OCI-LY7 (cell line): ENCODE measurements at regions not wholly inside any gene's neighbourhood (a gene's known extent, or its start where the extent isn't known, plus 50 kb on each side); places are given as distances from the start of the nearest gene placed in this dataset.

Experiments used
- BruUV-seq: library from RNA; stranded (reverse); fragments of 400-500 nt; replicated peaks from 2 replicates; lab custom pipeline; 2021; lab: Mats Ljungman, UMichigan
- CTCF ChIA-PET: fragments of 300-600 bp; sonication (Branson Sonifier 250); formaldehyde crosslinking; loops from one replicate; lab custom pipeline; 2022; ENCODE audit warnings: antibody characterized with exemption; ENCODE audit not compliant: unreplicated experiment; lab: Charles Lee
- POLR2A ChIA-PET: fragments of 300-600 bp; sonication (Branson Sonifier 250); formaldehyde crosslinking; loops from one replicate; lab custom pipeline; 2022; ENCODE audit warnings: antibody characterized with exemption; lab: Charles Lee
- DNase-seq: peaks from one replicate; pipeline ENCODE4 v3.0.0-alpha.2; 2015; ENCODE audit warnings: low spot score
- H2AFZ ChIP-seq: fragments of 200-600 bp; sonication (generic), shearing (Covaris generic); 2 replicates; pipeline ENCODE4 v1.6.1; 2014; ENCODE audit warnings: mild to moderate bottlenecking, antibody characterized with exemption, low read length, moderate library complexity
- H3K27ac ChIP-seq: fragments of 200-600 bp; sonication (generic); 2 replicates; pipeline ENCODE4 v1.5.1; 2014; ENCODE audit warnings: mixed run types, low read depth, mild to moderate bottlenecking, moderate library complexity, low read length, inconsistent platforms; ENCODE audit not compliant: poor library complexity, severe bottlenecking
- H3K36me3 ChIP-seq: fragments of 200-600 bp; sonication (generic); 2 replicates; pipeline ENCODE4 v1.6.1; 2014; ENCODE audit warnings: mild to moderate bottlenecking, antibody characterized with exemption, low read length, moderate library complexity, mixed read lengths; ENCODE audit not compliant: insufficient read depth
- H3K4me1 ChIP-seq: fragments of 200-600 bp; sonication (generic); 2 replicates; pipeline ENCODE4 v1.5.1; 2014; ENCODE audit warnings: mild to moderate bottlenecking, low read length; ENCODE audit not compliant: insufficient read depth, poor library complexity, severe bottlenecking
- H3K4me2 ChIP-seq: fragments of 200-600 bp; sonication (generic); 2 replicates; pipeline ENCODE4 v1.6.1; 2014; ENCODE audit warnings: mild to moderate bottlenecking, low read length
- H3K4me3 ChIP-seq: fragments of 200-600 bp; sonication (generic); 2 replicates; pipeline ENCODE4 v1.5.1; 2014; ENCODE audit warnings: mild to moderate bottlenecking, low read depth, low read length; ENCODE audit not compliant: poor library complexity, severe bottlenecking
- H3K79me2 ChIP-seq: fragments of 200-600 bp; sonication (generic); 2 replicates; pipeline ENCODE4 v1.6.1; 2016; ENCODE audit warnings: low read depth, mild to moderate bottlenecking, low read length, moderate library complexity, mixed read lengths; ENCODE audit not compliant: insufficient read depth
- H3K9me2 ChIP-seq: fragments of 200-600 bp; sonication (generic); 2 replicates; pipeline ENCODE4 v1.6.1; 2016; ENCODE audit warnings: mild to moderate bottlenecking, low read length, mixed read lengths; ENCODE audit not compliant: insufficient read depth
- H3K9me3 ChIP-seq: fragments of 200-600 bp; sonication (generic); 2 replicates; pipeline ENCODE4 v1.6.1; 2014; ENCODE audit warnings: mild to moderate bottlenecking, mixed run types, low read length, mixed read lengths
- H4K20me1 ChIP-seq: fragments of 200-600 bp; sonication (generic); 2 replicates; pipeline ENCODE4 v1.6.1; 2014; ENCODE audit warnings: mild to moderate bottlenecking, antibody characterized with exemption, low read length, moderate library complexity, mixed read lengths; ENCODE audit not compliant: insufficient read depth
- EZH2phosphoT487 ChIP-seq: fragments of 200-600 bp; sonication (generic); IDR thresholded peaks from 2 replicates; pipeline ENCODE4 v1.6.1; 2018; ENCODE audit warnings: low read depth, borderline replicate concordance, mild to moderate bottlenecking, mixed run types, antibody characterized with exemption, low read length, moderate library complexity, mixed read lengths
- intact Hi-C: fragments of 100-400 bp; cut with micrococcal nuclease; formaldehyde crosslinking; loops from one replicate; pipeline ENCODE4 v1.10.0; 2022; ENCODE audit not compliant: unreplicated experiment
- TF ChIP-seq, protein P1 (sequence below): fragments of 200-600 bp; sonication (generic); conservative IDR thresholded peaks from 2 replicates; pipeline ENCODE4 v1.5.1; 2014; ENCODE audit warnings: mild to moderate bottlenecking, antibody characterized with exemption, low read length, moderate library complexity, mixed read lengths

DNA sequence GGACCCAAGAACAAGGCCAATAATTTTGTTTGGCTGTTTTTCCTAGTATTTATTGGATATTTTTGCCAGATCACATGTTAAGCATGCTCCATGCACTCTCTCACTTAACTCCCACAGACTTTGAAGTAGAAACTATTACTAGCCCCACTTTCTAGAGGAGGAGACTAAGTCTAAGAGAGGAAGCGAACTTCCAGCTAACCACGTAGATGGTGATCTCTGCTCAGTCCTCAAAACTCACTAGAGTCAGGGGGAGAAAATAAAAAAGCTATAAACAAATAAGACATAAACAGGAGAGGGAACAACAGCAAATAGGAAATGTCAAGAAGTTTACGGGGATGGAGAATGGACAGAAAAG is 481.0 kb upstream of the PROK2 start:
- no peak overlapping the region for H3K27ac ChIP-seq
- H3K4me1 ChIP-seq = no peaks in the 10 kb centered on the region
- CTCF ChIA-PET = interaction anchor here (0.6 to 1.1 kb wide), 4 partner anchors 14 to 325 kb away, joined by 3 to 5 read pairs (median 4); no protein-coding TSS in a partner anchor
- no peak for TF ChIP-seq EZH2phosphoT487
- TF ChIP-seq, protein P1, sequence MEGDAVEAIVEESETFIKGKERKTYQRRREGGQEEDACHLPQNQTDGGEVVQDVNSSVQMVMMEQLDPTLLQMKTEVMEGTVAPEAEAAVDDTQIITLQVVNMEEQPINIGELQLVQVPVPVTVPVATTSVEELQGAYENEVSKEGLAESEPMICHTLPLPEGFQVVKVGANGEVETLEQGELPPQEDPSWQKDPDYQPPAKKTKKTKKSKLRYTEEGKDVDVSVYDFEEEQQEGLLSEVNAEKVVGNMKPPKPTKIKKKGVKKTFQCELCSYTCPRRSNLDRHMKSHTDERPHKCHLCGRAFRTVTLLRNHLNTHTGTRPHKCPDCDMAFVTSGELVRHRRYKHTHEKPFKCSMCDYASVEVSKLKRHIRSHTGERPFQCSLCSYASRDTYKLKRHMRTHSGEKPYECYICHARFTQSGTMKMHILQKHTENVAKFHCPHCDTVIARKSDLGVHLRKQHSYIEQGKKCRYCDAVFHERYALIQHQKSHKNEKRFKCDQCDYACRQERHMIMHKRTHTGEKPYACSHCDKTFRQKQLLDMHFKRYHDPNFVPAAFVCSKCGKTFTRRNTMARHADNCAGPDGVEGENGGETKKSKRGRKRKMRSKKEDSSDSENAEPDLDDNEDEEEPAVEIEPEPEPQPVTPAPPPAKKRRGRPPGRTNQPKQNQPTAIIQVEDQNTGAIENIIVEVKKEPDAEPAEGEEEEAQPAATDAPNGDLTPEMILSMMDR = no peak
- intact Hi-C loops = loop anchor here (5.0 to 10.0 kb wide), 2 partner anchors 161 to 309 kb away; no protein-coding TSS in a partner anchor
- H3K9me3 ChIP-seq = no peaks in the 10 kb centered on the region
- no peak for DNase-seq
- no peaks in the 10 kb centered on the region for H3K79me2 ChIP-seq
- H4K20me1 ChIP-seq = no peaks in the 10 kb centered on the region
- H2AFZ ChIP-seq = no peak overlapping the region
- POLR2A ChIA-PET = interaction anchor here (0.5 kb wide), 1 partner anchor 27 kb away, joined by 3 read pairs; no protein-coding TSS in a partner anchor
- H3K4me3 ChIP-seq = no peak overlapping the region
- BruUV-seq = no TSS peak
- no peaks in the 10 kb centered on the region for H3K9me2 ChIP-seq
- no peak overlapping the region for H3K4me2 ChIP-seq
- H3K36me3 ChIP-seq = no peaks in the 10 kb centered on the region

GRCh38 chr3:72265256-72266015 is 480.5 kb upstream of the PROK2 start:
- H3K27ac ChIP-seq = no peak overlapping the region
- no peaks in the 10 kb centered on the region for H4K20me1 ChIP-seq
- H3K4me1 ChIP-seq = no peaks in the 10 kb centered on the region
- no peaks in the 10 kb centered on the region for H3K79me2 ChIP-seq
- no peak overlapping the region for H2AFZ ChIP-seq
- POLR2A ChIA-PET = interaction anchor here (0.5 to 1.8 kb wide), 2 partner anchors 24 to 27 kb away, joined by 3 to 4 read pairs; no protein-coding TSS in a partner anchor
- H3K9me3 ChIP-seq = no peaks in the 10 kb centered on the region
- intact Hi-C loops = loop anchor here (1.0 to 10.0 kb wide), 4 partner anchors 161 to 390 kb away; no protein-coding TSS in a partner anchor
- no TSS peak for BruUV-seq
- H3K4me2 ChIP-seq = no peak overlapping the region
- CTCF ChIA-PET = interaction anchor here (1.1 kb wide), 1 partner anchor 15 kb away, joined by 5 read pairs; no protein-coding TSS in a partner anchor
- H3K9me2 ChIP-seq = no peaks in the 10 kb centered on the region
- peak; percentile 41 for DNase-seq
- H3K4me3 ChIP-seq = no peak overlapping the region
- no peaks in the 10 kb centered on the region for H3K36me3 ChIP-seq
- TF ChIP-seq, protein P1 = peak; percentile 76
- TF ChIP-seq EZH2phosphoT487 = no peak
